Stimulated activated effector memory CD8-positive, alpha-beta T cell treated with anti-CD3 and anti-CD28 coated beads, Interleukin-12 subunit alpha, Interleukin-12 subunit beta, amount 100 ng/mL, for 72 hours (primary cell): ENCODE measurements at regions not wholly inside any gene's neighbourhood (a gene's known extent, or its start where the extent isn't known, plus 50 kb on each side); places are given as distances from the start of the nearest gene placed in this dataset.

Experiments used
- ATAC-seq: fragments of 150-1000 bp; cut with Tn5 transposase; 2 replicates; pipeline ENCODE4 v1.10.0; 2021
- DNase-seq, 2 donors: peaks; one replicate each; pipeline ENCODE4 v3.0.0; 2021 to 2022; ENCODE audit warnings: low spot score in 2 of 2
- H3K27ac Mint-ChIP-seq: one replicate; pipeline ENCODE4 v1.8.0; 2022; ENCODE audit warnings: mild to moderate bottlenecking, mixed read lengths
- H3K36me3 Mint-ChIP-seq: one replicate; pipeline ENCODE4 v1.8.0; 2022; ENCODE audit warnings: mild to moderate bottlenecking, mixed read lengths
- H3K4me1 Mint-ChIP-seq: one replicate; pipeline ENCODE4 v1.8.0; 2022; ENCODE audit warnings: mixed read lengths
- H3K4me3 Mint-ChIP-seq: one replicate; pipeline ENCODE4 v1.8.0; 2022; ENCODE audit warnings: mild to moderate bottlenecking, mixed read lengths
- H3K9me3 Mint-ChIP-seq: one replicate; pipeline ENCODE4 v1.8.0; 2022; ENCODE audit warnings: mixed read lengths

GRCh38 chr22:47808236-47808635, 1045.8 kb downstream of the TBC1D22A start:
- H3K36me3 Mint-ChIP-seq: no peaks in the 10 kb centered on the region
- no peak for ATAC-seq

GRCh38 chr22:47807506-47807905, 1045.1 kb downstream of the TBC1D22A start:
- DNase-seq (no peak), ATAC-seq (no peak)
- no peak overlapping the region for H3K4me3 Mint-ChIP-seq
- no peaks in the 10 kb centered on the region for H3K36me3 Mint-ChIP-seq
- H3K9me3 Mint-ChIP-seq: no peaks in the 10 kb centered on the region
- H3K27ac Mint-ChIP-seq: peak overlapping the region; percentile 33
- H3K4me1 Mint-ChIP-seq: no peaks in the 10 kb centered on the region

More at GRCh38 chr22:47808236-47808635, 1045.8 kb downstream of the TBC1D22A start:
- Mint-ChIP-seq H3K27ac (no peak overlapping the region), H3K4me3 (no peak overlapping the region), H3K4me1 (peaks cover 5% of the 10 kb centered on the region), H3K9me3 (no peaks in the 10 kb centered on the region)
- DNase-seq: no peak

GRCh38 chr22:47806894-47807293, 1044.4 kb downstream of the TBC1D22A start:
- Mint-ChIP-seq H3K27ac (peak overlapping the region; percentile 33), H3K4me1 (no peaks in the 10 kb centered on the region), H3K9me3 (no peaks in the 10 kb centered on the region), H3K4me3 (no peak overlapping the region), H3K36me3 (no peaks in the 10 kb centered on the region)
- ATAC-seq: no peak
- DNase-seq: no peak

GRCh38 chr22:47805394-47805935, 1043.0 kb downstream of the TBC1D22A start:
- ATAC-seq (no peak), DNase-seq (no peak)
- H3K36me3 Mint-ChIP-seq: no peaks in the 10 kb centered on the region
- no peak overlapping the region for H3K27ac Mint-ChIP-seq
- H3K4me3 Mint-ChIP-seq: no peak overlapping the region
- no peaks in the 10 kb centered on the region for H3K4me1 Mint-ChIP-seq
- no peaks in the 10 kb centered on the region for H3K9me3 Mint-ChIP-seq

- Mint-ChIP-seq H3K36me3 (no peaks in the 10 kb centered on the region), H3K4me3 (no peak overlapping the region), H3K4me1 (no peaks in the 10 kb centered on the region), H3K27ac (no peak overlapping the region), H3K9me3 (no peaks in the 10 kb centered on the region)
- no peak for DNase-seq
- ATAC-seq: no peak
Measured at GRCh38 chr22:47804281-47804680, 1041.8 kb downstream of the TBC1D22A start.

GRCh38 chr22:47802421-47802820, 1040.0 kb downstream of the TBC1D22A start:
- Mint-ChIP-seq H3K9me3 (no peaks in the 10 kb centered on the region), H3K36me3 (no peaks in the 10 kb centered on the region), H3K4me3 (no peak overlapping the region), H3K4me1 (no peaks in the 10 kb centered on the region), H3K27ac (no peak overlapping the region)
- ATAC-seq: no peak
- no peak for DNase-seq

GRCh38 chr22:47801541-47802245, 1039.2 kb downstream of the TBC1D22A start:
- no peaks in the 10 kb centered on the region for H3K4me1 Mint-ChIP-seq
- H3K4me3 Mint-ChIP-seq: no peak overlapping the region
- DNase-seq (no peak), ATAC-seq (peak; percentile 29)
- no peaks in the 10 kb centered on the region for H3K9me3 Mint-ChIP-seq
- H3K36me3 Mint-ChIP-seq: no peaks in the 10 kb centered on the region
- no peak overlapping the region for H3K27ac Mint-ChIP-seq

GRCh38 chr22:47798229-47798628, 1035.8 kb downstream of the TBC1D22A start:
- H3K27ac Mint-ChIP-seq: no peak overlapping the region
- H3K9me3 Mint-ChIP-seq: no peaks in the 10 kb centered on the region
- no peaks in the 10 kb centered on the region for H3K4me1 Mint-ChIP-seq
- DNase-seq: no peak
- no peak overlapping the region for H3K4me3 Mint-ChIP-seq
- ATAC-seq: no peak
- no peaks in the 10 kb centered on the region for H3K36me3 Mint-ChIP-seq

- H3K4me1 Mint-ChIP-seq: no peaks in the 10 kb centered on the region
- no peaks in the 10 kb centered on the region for H3K9me3 Mint-ChIP-seq
- H3K4me3 Mint-ChIP-seq: no peak overlapping the region
- H3K27ac Mint-ChIP-seq: no peak overlapping the region
- ATAC-seq (no peak), DNase-seq (no peak)
- no peaks in the 10 kb centered on the region for H3K36me3 Mint-ChIP-seq
Measured at GRCh38 chr22:47797342-47797945, 1035.0 kb downstream of the TBC1D22A start.

- Mint-ChIP-seq H3K27ac (no peak overlapping the region), H3K9me3 (no peaks in the 10 kb centered on the region), H3K4me3 (no peak overlapping the region), H3K4me1 (no peaks in the 10 kb centered on the region), H3K36me3 (no peaks in the 10 kb centered on the region)
- no peak for DNase-seq
- no peak for ATAC-seq
Measured at GRCh38 chr22:47796128-47796908, 1033.9 kb downstream of the TBC1D22A start.

GRCh38 chr22:47795477-47796127, 1033.2 kb downstream of the TBC1D22A start:
- H3K4me3 Mint-ChIP-seq: no peak overlapping the region
- no peaks in the 10 kb centered on the region for H3K4me1 Mint-ChIP-seq
- H3K27ac Mint-ChIP-seq: no peak overlapping the region
- H3K36me3 Mint-ChIP-seq: no peaks in the 10 kb centered on the region
- ATAC-seq (no peak), DNase-seq (no peak)
- no peaks in the 10 kb centered on the region for H3K9me3 Mint-ChIP-seq

- DNase-seq (peak in 1 of 2 donors; percentile 12), ATAC-seq (no peak)
- Mint-ChIP-seq H3K27ac (no peak overlapping the region), H3K4me3 (no peak overlapping the region), H3K4me1 (no peaks in the 10 kb centered on the region), H3K36me3 (no peaks in the 10 kb centered on the region), H3K9me3 (no peaks in the 10 kb centered on the region)
Measured at GRCh38 chr22:47794851-47795250, 1032.4 kb downstream of the TBC1D22A start.

GRCh38 chr22:47793304-47794101, 1031.1 kb downstream of the TBC1D22A start:
- Mint-ChIP-seq H3K27ac (no peak overlapping the region), H3K36me3 (no peaks in the 10 kb centered on the region), H3K4me3 (no peak overlapping the region), H3K4me1 (no peaks in the 10 kb centered on the region), H3K9me3 (no peaks in the 10 kb centered on the region)
- DNase-seq (peak in 1 of 2 donors; percentile 37), ATAC-seq (no peak)

- Mint-ChIP-seq H3K27ac (no peak overlapping the region), H3K9me3 (no peaks in the 10 kb centered on the region), H3K4me3 (no peak overlapping the region), H3K36me3 (no peaks in the 10 kb centered on the region), H3K4me1 (no peaks in the 10 kb centered on the region)
- ATAC-seq (no peak), DNase-seq (no peak)
Measured at GRCh38 chr22:47789171-47789570, 1026.7 kb downstream of the TBC1D22A start.
